ENCODE measurements at regions not wholly inside any gene's neighbourhood (a gene's known extent, or its start where the extent isn't known, plus 50 kb on each side); places are given as distances from the start of the nearest gene placed in this dataset.

GRCh38 chr5:128632264-128632663 lies 94.2 kb upstream of the FBN2 start:
- Histone ChIP-seq H3K4me3 (no peak overlapping the region), H3K9me3 (no peaks in the 10 kb centered on the region), H3K4me1 (no peaks in the 10 kb centered on the region), H3K36me3 (no peaks in the 10 kb centered on the region), H3K27ac (no peak overlapping the region), H3K27me3 (no peaks in the 10 kb centered on the region)
- TF ChIP-seq POLR2A (IDR thresholded peaks at IDR 0.05): no peak
- TF ChIP-seq, protein P1, sequence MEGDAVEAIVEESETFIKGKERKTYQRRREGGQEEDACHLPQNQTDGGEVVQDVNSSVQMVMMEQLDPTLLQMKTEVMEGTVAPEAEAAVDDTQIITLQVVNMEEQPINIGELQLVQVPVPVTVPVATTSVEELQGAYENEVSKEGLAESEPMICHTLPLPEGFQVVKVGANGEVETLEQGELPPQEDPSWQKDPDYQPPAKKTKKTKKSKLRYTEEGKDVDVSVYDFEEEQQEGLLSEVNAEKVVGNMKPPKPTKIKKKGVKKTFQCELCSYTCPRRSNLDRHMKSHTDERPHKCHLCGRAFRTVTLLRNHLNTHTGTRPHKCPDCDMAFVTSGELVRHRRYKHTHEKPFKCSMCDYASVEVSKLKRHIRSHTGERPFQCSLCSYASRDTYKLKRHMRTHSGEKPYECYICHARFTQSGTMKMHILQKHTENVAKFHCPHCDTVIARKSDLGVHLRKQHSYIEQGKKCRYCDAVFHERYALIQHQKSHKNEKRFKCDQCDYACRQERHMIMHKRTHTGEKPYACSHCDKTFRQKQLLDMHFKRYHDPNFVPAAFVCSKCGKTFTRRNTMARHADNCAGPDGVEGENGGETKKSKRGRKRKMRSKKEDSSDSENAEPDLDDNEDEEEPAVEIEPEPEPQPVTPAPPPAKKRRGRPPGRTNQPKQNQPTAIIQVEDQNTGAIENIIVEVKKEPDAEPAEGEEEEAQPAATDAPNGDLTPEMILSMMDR (IDR thresholded peaks at IDR 0.05): no peak
- DNase-seq: no peak

DNA sequence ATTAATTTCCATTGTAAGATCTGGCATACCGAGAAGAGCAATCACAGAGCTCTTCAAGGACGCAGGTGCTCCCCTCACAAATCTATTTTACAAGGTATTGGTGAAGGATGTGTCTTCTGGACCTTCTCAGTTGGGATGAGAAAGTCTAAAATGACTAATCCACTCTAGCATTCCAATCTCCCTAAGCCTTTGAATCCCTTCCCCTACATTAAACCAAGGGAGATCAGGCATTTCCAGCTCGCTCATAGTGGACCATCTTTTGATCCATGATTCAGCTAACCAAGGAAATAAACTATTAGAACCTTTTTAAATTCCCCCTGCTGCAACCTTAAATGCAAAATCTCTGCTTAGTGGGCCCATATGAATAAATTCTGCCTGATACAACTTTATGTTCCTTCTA lies 95.9 kb upstream of the FBN2 start:
- no peaks in the 10 kb centered on the region for H3K9me3 ChIP-seq
- H3K36me3 ChIP-seq: no peaks in the 10 kb centered on the region
- H3K4me1 ChIP-seq: no peaks in the 10 kb centered on the region
- no peak overlapping the region for H3K4me3 ChIP-seq
- H3K27ac ChIP-seq: no peak overlapping the region
- H3K27me3 ChIP-seq: no peaks in the 10 kb centered on the region
- no peak for DNase-seq
- TF ChIP-seq POLR2A (IDR thresholded peaks at IDR 0.05): no peak
- TF ChIP-seq, protein P1 (IDR thresholded peaks at IDR 0.05): no peak

DNA sequence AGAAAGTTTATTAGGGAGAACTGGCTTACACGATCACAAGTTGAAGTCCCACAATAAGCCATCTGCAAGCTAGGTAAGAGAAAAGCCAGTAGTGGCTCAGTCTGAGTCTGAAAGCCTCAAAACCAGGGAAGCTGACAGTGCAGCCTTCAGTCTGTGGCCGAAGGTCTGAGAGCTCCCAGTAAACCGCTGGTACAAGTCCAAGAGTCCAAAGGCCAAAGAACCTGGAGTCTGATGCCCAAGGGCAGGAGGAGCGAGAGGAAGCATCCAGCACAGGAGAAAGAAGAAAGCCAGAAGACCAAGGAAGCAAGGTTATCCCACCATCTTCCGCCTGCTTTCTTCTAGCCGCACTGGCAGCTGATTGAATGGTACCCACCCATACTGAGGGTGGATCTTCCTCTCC lies 97.3 kb upstream of the FBN2 start:
- no peaks in the 10 kb centered on the region for H3K36me3 ChIP-seq
- TF ChIP-seq, protein P1 (IDR thresholded peaks at IDR 0.05): no peak
- TF ChIP-seq POLR2A (IDR thresholded peaks at IDR 0.05): no peak
- no peaks in the 10 kb centered on the region for H3K27me3 ChIP-seq
- no peak for DNase-seq
- no peaks in the 10 kb centered on the region for H3K4me1 ChIP-seq
- no peak overlapping the region for H3K4me3 ChIP-seq
- no peak overlapping the region for H3K27ac ChIP-seq
- no peaks in the 10 kb centered on the region for H3K9me3 ChIP-seq

- H3K36me3 ChIP-seq: no peaks in the 10 kb centered on the region
- no peak for DNase-seq
- no peak overlapping the region for H3K4me3 ChIP-seq
- H3K9me3 ChIP-seq: no peaks in the 10 kb centered on the region
- no peak overlapping the region for H3K27ac ChIP-seq
- TF ChIP-seq, protein P1 (IDR thresholded peaks at IDR 0.05): no peak
- no peak for TF ChIP-seq POLR2A (IDR thresholded peaks at IDR 0.05)
- H3K4me1 ChIP-seq: no peaks in the 10 kb centered on the region
- no peaks in the 10 kb centered on the region for H3K27me3 ChIP-seq
These were observed 98.3 kb upstream of the FBN2 start for GRCh38 chr5:128636361-128636760.

DNA sequence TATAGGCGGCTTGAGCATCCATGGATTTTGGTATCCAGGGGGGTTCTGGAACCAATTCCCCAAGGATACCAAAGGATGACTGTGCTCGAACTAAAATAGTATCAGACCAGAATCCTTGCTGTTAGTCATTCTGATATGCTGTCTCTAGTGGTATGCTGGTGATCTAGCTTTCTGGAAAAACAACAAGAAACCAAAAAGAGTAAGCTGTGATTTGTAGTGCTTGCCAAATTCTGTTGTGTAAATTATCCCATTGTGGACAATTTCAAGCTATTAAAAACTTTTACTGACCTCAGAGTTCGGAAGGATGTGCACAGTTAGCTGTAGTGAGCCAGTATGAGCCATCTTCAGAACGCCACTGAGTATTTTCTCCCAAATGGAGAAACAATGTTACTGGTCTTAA lies 99.0 kb upstream of the FBN2 start:
- TF ChIP-seq POLR2A (IDR thresholded peaks at IDR 0.05): no peak
- TF ChIP-seq, protein P1 (IDR thresholded peaks at IDR 0.05): no peak
- no peaks in the 10 kb centered on the region for H3K36me3 ChIP-seq

GRCh38 chr5:128641861-128642260 lies 103.8 kb upstream of the FBN2 start:
- Histone ChIP-seq H3K27me3 (no peaks in the 10 kb centered on the region), H3K4me1 (no peaks in the 10 kb centered on the region), H3K36me3 (no peaks in the 10 kb centered on the region), H3K27ac (no peak overlapping the region), H3K4me3 (no peak overlapping the region), H3K9me3 (no peaks in the 10 kb centered on the region)
- TF ChIP-seq, protein P1 (IDR thresholded peaks at IDR 0.05): no peak
- TF ChIP-seq POLR2A (IDR thresholded peaks at IDR 0.05): no peak
- no peak for DNase-seq

More for the DNA sequence above, 99.0 kb upstream of the FBN2 start:
- Histone ChIP-seq H3K27me3 (no peaks in the 10 kb centered on the region), H3K9me3 (no peaks in the 10 kb centered on the region), H3K4me3 (no peak overlapping the region), H3K27ac (no peak overlapping the region), H3K4me1 (no peaks in the 10 kb centered on the region)
- no peak for DNase-seq

Measured in Peyer's patch (tissue), 4 donors.